Liver (tissue), 8 donors: ENCODE measurements at regions not wholly inside any gene's neighbourhood (a gene's known extent, or its start where the extent isn't known, plus 50 kb on each side); places are given as distances from the start of the nearest gene placed in this dataset.

Source experiments
- DNase-seq: peaks from one replicate; pipeline ENCODE4 v3.0.0-alpha.2; 2017; ENCODE audit warnings: low spot score
- H3K27ac ChIP-seq, 2 donors: one replicate each; pipeline ENCODE4 v1.7.0; 2013; ENCODE audit warnings: inconsistent platforms in 2 of 2, low read length in 2 of 2, control low read depth in 1 of 2, low read depth in 1 of 2, mild to moderate bottlenecking in 1 of 2
- H3K27me3 ChIP-seq, 4 donors: one replicate each; pipeline versions ENCODE4 v1.6.1 to v1.7.0; 2013; ENCODE audit warnings: low read length in 3 of 4, inconsistent platforms in 1 of 4, mild to moderate bottlenecking in 1 of 4, moderate library complexity in 1 of 4; ENCODE audit not compliant: control insufficient read depth in 4 of 4, insufficient read depth in 4 of 4
- H3K36me3 ChIP-seq, 4 donors: one replicate each; pipeline versions ENCODE4 v1.6.1 to v1.7.0; 2013; ENCODE audit warnings: low read length in 3 of 4, mild to moderate bottlenecking in 3 of 4, low read depth in 1 of 4, moderate library complexity in 1 of 4; ENCODE audit not compliant: control insufficient read depth in 4 of 4, insufficient read depth in 3 of 4
- H3K4me1 ChIP-seq, 4 donors: one replicate each; pipeline versions ENCODE4 v1.6.1 to v1.7.0; 2013; ENCODE audit warnings: low read length in 3 of 4, mild to moderate bottlenecking in 3 of 4, moderate library complexity in 1 of 4; ENCODE audit not compliant: control insufficient read depth in 4 of 4, insufficient read depth in 4 of 4
- H3K4me3 ChIP-seq, 3 donors: one replicate each; pipeline versions ENCODE4 v1.6.1 to v1.7.0; 2013; ENCODE audit warnings: low read length in 3 of 3, control low read depth in 1 of 3, low read depth in 1 of 3, mild to moderate bottlenecking in 1 of 3
- H3K9ac ChIP-seq, 2 donors: one replicate each; pipeline ENCODE4 v1.7.0; 2013; ENCODE audit warnings: low read length in 2 of 2, mild to moderate bottlenecking in 2 of 2, moderate library complexity in 2 of 2, control low read depth in 1 of 2, low read depth in 1 of 2
- H3K9me3 ChIP-seq, 4 donors: one replicate each; pipeline versions ENCODE4 v1.6.1 to v1.7.0; 2013; ENCODE audit warnings: low read length in 3 of 4; ENCODE audit not compliant: control insufficient read depth in 4 of 4
- ATF3 ChIP-seq: IDR thresholded peaks from 2 replicates; pipeline ENCODE4 v1.6.1; 2016; ENCODE audit warnings: antibody characterized with exemption
- EGR1 ChIP-seq, 2 donors: IDR thresholded peaks; 2 replicates each; pipeline ENCODE4 v1.6.1; 2016 to 2018; ENCODE audit warnings: antibody characterized with exemption in 2 of 2, low read depth in 2 of 2
- FOXA2 ChIP-seq: IDR thresholded peaks from 2 replicates; pipeline ENCODE4 v1.6.1; 2016; ENCODE audit warnings: antibody characterized with exemption
- GABPA ChIP-seq, 2 donors: IDR thresholded peaks in 1 of 2; conservative IDR thresholded peaks in 1 of 2; 2 replicates each; pipeline ENCODE4 v1.6.1; 2016; ENCODE audit warnings: antibody characterized with exemption in 2 of 2, mild to moderate bottlenecking in 1 of 2, moderate library complexity in 1 of 2
- HNF4A ChIP-seq, 2 donors: conservative IDR thresholded peaks; 2 replicates each; pipeline ENCODE4 v1.6.1; 2016; ENCODE audit warnings: antibody characterized with exemption in 2 of 2, mild to moderate bottlenecking in 2 of 2
- HNF4G ChIP-seq: IDR thresholded peaks from 2 replicates; pipeline ENCODE4 v1.6.1; 2016; ENCODE audit warnings: antibody characterized with exemption
- NR2F2 ChIP-seq: IDR thresholded peaks from 2 replicates; pipeline ENCODE4 v1.6.1; 2016; ENCODE audit warnings: antibody characterized with exemption
- RAD21 ChIP-seq, 2 donors: IDR thresholded peaks; 2 replicates each; pipeline ENCODE4 v1.6.1; 2016; ENCODE audit warnings: antibody characterized with exemption in 2 of 2, mild to moderate bottlenecking in 2 of 2
- RXRA ChIP-seq, 2 donors: IDR thresholded peaks; 2 replicates each; pipeline ENCODE4 v1.6.1; 2017 to 2018; ENCODE audit warnings: antibody characterized with exemption in 2 of 2, mild to moderate bottlenecking in 1 of 2
- SP1 ChIP-seq: IDR thresholded peaks from 2 replicates; pipeline ENCODE4 v1.6.1; 2018; ENCODE audit warnings: antibody characterized with exemption, mild to moderate bottlenecking
- YY1 ChIP-seq: IDR thresholded peaks from 2 replicates; pipeline ENCODE4 v1.6.1; 2016; ENCODE audit warnings: antibody characterized with exemption, mild to moderate bottlenecking
- WGBS: extraction: QIAGEN DNeasy Blood & Tissue Kit; methylation state at CpG from one replicate; pipeline ENCODE4 v1.1.7; 2013; 5-methylcytosine and 5-hydroxymethylcytosine counted together
- TF ChIP-seq, protein P1 (sequence below): fragments of 150-350 bp; IDR thresholded peaks from 2 replicates; pipeline ENCODE4 v1.5.1; 2017; ENCODE audit warnings: improper control_type of control experiment, low read depth, low read length; ENCODE audit not compliant: missing input control
- TF ChIP-seq, protein P2 (sequence below): IDR thresholded peaks from 2 replicates; pipeline ENCODE4 v1.6.1; 2016; ENCODE audit warnings: antibody characterized with exemption
- TF ChIP-seq, protein P3 (sequence below): IDR thresholded peaks from 2 replicates; pipeline ENCODE4 v1.6.1; 2016; ENCODE audit warnings: antibody characterized with exemption
- donor health status: healthy.
- donor health status: healthy.
- donor health status: healthy.
- donor health status: healthy.
- donor health status: healthy.

DNA sequence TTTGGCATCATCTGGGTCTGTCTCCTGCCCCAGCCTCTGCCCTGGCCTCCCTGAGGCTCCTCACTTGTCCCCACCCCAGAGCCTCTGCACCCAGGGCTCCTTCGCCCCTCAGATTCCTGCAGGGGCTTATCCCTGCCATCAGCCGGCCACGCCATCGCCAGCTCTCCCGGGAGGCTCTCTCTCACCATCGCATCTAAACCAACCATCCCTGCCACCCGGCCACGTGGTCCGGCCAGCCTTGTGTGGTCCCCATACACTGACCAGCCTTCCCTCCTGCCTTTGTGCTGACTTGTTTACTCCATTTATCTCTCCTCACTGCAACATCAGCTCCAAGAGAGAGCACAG, 134.3 kb upstream of the IQSEC1 start:
- DNase-seq: no peak
- H3K4me1 ChIP-seq: peaks cover 0 to 4% (median 2%) of the 10 kb centered on the region in 4 donors
- H3K4me3 ChIP-seq: no peak overlapping the region
- WGBS: 95% methylated on average over 9 of the region's 9 CpGs
- no peaks in the 10 kb centered on the region for H3K36me3 ChIP-seq
- H3K27ac ChIP-seq: no peak overlapping the region
- TF ChIP-seq RAD21 (IDR thresholded peaks at IDR 0.05) (no peak), NR2F2 (no peak), FOXA2 (no peak), HNF4A (conservative IDR thresholded peaks at IDR 0.05) (no peak), YY1 (no peak), RXRA (IDR thresholded peaks at IDR 0.05) (no peak), HNF4G (no peak)
- TF ChIP-seq, protein P1, sequence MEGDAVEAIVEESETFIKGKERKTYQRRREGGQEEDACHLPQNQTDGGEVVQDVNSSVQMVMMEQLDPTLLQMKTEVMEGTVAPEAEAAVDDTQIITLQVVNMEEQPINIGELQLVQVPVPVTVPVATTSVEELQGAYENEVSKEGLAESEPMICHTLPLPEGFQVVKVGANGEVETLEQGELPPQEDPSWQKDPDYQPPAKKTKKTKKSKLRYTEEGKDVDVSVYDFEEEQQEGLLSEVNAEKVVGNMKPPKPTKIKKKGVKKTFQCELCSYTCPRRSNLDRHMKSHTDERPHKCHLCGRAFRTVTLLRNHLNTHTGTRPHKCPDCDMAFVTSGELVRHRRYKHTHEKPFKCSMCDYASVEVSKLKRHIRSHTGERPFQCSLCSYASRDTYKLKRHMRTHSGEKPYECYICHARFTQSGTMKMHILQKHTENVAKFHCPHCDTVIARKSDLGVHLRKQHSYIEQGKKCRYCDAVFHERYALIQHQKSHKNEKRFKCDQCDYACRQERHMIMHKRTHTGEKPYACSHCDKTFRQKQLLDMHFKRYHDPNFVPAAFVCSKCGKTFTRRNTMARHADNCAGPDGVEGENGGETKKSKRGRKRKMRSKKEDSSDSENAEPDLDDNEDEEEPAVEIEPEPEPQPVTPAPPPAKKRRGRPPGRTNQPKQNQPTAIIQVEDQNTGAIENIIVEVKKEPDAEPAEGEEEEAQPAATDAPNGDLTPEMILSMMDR: no peak
- TF ChIP-seq, protein P2, sequence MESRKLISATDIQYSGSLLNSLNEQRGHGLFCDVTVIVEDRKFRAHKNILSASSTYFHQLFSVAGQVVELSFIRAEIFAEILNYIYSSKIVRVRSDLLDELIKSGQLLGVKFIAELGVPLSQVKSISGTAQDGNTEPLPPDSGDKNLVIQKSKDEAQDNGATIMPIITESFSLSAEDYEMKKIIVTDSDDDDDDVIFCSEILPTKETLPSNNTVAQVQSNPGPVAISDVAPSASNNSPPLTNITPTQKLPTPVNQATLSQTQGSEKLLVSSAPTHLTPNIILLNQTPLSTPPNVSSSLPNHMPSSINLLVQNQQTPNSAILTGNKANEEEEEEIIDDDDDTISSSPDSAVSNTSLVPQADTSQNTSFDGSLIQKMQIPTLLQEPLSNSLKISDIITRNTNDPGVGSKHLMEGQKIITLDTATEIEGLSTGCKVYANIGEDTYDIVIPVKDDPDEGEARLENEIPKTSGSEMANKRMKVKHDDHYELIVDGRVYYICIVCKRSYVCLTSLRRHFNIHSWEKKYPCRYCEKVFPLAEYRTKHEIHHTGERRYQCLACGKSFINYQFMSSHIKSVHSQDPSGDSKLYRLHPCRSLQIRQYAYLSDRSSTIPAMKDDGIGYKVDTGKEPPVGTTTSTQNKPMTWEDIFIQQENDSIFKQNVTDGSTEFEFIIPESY: no peak
- no peaks in the 10 kb centered on the region for H3K27me3 ChIP-seq
- H3K9me3 ChIP-seq: no peaks in the 10 kb centered on the region
- no peak overlapping the region for H3K9ac ChIP-seq

GRCh38 chr3:13206799-13207577, 133.8 kb upstream of the IQSEC1 start:
- no peak overlapping the region for H3K9ac ChIP-seq
- H3K4me1 ChIP-seq: peaks cover 0 to 4% (median 2%) of the 10 kb centered on the region in 4 donors
- no peak for TF ChIP-seq HNF4A (conservative IDR thresholded peaks at IDR 0.05)
- no peak for TF ChIP-seq GABPA (IDR thresholded peaks at IDR 0.05 in 1 of 2, conservative IDR thresholded peaks at IDR 0.05 in 1 of 2)
- no peak for TF ChIP-seq NR2F2
- TF ChIP-seq ATF3: no peak
- TF ChIP-seq SP1: no peak
- TF ChIP-seq, protein P3, sequence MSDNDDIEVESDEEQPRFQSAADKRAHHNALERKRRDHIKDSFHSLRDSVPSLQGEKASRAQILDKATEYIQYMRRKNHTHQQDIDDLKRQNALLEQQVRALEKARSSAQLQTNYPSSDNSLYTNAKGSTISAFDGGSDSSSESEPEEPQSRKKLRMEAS: no peak
- TF ChIP-seq EGR1 (IDR thresholded peaks at IDR 0.05; ENCODE audit: low read depth in 2 of 2): no peak
- H3K9me3 ChIP-seq: no peaks in the 10 kb centered on the region
- no peaks in the 10 kb centered on the region for H3K27me3 ChIP-seq
- H3K27ac ChIP-seq: no peak overlapping the region
- WGBS: 89% methylated on average over 20 of the region's 20 CpGs
- no peak overlapping the region for H3K4me3 ChIP-seq
- no peaks in the 10 kb centered on the region for H3K36me3 ChIP-seq
- no peak for DNase-seq
